ENCODE measurements at regions not wholly inside any gene's neighbourhood (a gene's known extent, or its start where the extent isn't known, plus 50 kb on each side); places are given as distances from the start of the nearest gene placed in this dataset.

DNA sequence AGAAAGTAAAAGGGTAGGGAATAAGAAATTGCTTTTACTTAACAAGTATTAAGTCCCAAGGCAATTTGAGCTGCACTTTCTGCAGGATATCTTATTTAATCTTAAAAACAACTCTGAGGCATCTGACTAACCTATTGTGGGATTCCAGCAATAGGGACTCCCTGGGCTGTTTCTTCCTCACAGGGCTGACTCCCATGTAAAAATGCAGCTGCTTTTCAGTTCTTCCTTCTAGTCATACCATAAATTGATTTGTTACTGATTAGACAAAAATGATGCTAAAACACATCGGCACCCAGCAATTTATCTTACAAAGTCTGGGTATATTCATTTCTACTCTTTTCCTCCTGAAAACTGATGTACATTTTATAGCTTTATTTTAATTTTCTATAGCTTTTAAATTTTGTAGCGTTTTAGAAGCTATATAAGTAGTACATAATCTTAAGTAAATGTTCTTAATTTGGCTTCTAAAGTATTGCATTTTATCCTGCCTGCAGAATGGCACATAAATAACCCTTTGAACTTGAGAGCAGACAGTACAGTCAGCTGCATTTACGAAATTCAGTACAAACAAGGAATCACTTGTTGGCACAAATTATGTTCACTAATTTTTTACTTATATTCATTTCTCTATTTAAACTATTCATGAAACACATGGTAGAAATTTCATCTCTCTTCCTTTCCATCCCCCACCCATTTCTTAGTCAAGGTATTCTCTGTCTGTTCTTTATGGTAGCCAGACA, 102.4 kb upstream of the FRY start:
- no peak for DNase-seq

DNA sequence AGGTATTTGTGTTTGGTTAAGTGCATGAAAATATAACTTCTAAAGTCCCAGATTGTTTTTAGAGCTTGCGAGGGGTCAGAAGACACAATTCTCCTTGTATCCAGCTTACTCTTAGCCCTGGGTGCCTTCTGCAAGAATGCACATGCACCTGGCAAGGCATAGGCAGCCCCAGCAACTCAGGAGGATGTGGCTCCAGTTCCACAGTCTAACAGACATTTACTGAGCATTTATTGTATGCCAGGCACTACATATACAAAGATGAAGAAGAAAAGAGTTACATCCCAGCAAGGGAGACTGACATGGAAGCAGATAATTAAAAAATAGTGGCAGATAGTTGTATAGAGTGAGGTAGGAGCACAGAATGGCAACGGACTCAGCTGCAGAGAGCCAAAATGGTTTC, 101.1 kb upstream of the FRY start:
- DNase-seq = no peak

DNA sequence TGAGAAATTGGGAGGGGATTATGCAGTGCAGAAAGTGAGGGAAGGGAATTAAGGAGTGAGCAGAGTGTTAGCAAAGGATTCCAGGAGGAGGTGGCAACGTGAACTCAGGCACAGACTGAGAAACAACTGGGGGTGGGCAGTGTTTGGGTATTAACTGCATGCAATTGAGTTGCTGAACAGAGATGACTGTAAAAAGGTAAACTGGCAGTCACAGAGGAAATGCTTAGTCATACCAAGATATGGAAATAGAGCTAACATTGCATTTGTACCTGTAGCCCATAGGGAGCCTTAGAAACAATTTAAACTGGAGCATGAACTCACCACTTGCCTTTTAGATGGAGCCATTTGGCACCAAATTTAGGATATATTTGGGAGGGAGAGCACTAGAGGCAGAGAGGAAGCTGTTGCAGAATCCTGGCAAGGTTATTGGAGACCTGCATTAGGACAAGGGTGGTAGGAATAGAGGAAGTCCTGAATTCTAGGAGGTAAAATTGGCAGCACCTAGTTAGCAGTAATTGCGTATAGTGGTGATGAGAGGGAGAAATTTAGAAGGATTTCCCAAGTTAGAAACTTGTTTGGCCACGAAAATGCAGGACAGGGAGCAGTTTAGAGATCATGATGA, 100.6 kb upstream of the FRY start:
- DNase-seq = no peak

DNA sequence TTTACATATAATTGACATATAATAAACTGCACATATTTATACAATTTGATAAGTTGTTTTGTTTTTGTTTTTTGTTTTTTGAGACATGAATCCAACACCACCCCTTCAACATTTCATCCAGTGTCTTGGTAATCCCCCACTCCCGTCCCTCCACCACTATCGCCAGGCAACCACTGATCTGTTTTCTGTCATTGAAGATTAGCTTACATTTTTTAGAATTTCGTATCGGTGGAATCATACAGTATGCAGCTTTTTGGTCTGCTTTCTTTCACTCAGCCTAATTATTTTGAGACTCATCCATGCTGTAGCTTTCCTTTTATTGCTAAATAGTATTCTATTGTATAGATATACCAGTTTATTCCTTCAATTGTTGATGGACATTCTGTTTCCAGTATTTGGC, 94.1 kb upstream of the FRY start:
- DNase-seq = no peak

DNA sequence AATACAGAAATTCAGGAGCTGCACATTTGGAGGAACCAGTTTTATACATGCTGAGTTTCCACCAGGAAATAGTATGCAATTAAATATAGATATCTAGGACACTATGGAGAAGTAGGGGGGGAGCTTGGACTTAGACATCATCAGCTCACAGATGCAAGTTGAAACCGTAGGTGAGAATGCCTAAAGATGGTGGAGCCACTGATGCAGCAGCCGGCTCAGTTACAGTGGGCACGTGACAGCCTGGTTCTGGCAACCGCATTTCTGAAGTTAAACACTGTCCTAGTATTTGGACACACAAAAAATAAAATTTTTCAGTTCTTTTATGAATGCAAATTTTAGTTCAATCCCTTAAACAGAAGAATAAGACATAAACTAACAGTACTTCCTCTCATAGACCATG, 91.5 kb upstream of the FRY start:
- no peak for DNase-seq

DNA sequence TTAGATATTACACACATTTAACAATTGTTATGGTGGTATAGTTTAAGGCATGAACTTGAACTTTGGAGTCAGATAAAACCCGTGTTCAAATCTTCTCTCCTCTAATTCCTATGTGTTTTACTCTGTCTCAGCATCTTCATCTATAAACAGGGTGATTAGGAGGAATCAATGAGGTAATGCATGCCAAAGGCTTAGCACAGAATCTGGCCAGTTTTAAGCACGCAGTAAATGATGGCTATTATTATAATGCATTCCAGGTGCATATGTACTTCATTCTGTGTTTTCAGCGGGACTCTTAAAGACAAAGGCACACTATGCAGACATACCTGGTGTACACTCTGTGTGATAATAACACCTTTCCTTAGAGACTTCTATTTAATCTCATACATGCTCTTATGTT, 88.0 kb upstream of the FRY start:
- no peak for DNase-seq

DNA sequence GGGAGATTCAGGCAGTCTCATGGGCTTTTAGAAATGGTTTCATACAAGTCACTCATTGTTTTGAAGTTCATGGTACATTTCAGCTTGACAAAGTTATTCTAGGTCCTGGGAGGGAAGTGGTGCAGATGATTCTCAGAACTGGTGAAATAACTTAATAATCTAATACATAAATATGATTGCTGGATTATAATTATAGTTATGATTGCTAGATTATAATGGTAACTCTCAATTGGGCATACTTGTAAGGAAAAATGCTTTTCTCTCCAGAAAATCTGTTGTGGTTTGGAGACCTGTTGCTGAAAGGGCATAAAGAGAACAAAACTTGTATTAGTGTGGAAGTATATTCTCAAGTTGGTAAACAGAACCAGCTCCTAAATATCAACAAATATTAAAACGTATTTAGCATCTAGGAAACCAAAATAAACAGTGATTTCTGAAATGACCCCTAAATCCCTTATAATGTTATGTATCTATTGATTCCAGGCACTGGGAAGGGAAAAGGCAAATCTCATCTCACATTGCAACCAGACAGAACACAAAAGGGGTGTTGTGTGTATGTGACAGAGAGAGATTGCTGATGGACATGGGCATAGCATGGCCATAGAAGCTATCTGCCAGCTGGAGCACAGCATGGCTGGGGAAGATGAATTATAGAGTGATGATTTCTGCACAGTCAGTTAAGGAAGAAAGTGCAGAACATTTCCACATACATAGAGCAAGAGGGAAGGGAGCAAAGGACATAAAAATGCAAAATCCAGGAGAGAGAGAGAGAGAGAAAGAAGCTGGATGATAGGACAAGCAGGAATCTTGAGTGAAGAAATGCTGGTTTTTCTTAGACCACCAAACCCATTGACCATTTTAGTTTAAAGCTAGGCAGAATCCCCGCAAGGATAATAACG, 87.1 kb upstream of the FRY start:
- DNase-seq = no peak

DNA sequence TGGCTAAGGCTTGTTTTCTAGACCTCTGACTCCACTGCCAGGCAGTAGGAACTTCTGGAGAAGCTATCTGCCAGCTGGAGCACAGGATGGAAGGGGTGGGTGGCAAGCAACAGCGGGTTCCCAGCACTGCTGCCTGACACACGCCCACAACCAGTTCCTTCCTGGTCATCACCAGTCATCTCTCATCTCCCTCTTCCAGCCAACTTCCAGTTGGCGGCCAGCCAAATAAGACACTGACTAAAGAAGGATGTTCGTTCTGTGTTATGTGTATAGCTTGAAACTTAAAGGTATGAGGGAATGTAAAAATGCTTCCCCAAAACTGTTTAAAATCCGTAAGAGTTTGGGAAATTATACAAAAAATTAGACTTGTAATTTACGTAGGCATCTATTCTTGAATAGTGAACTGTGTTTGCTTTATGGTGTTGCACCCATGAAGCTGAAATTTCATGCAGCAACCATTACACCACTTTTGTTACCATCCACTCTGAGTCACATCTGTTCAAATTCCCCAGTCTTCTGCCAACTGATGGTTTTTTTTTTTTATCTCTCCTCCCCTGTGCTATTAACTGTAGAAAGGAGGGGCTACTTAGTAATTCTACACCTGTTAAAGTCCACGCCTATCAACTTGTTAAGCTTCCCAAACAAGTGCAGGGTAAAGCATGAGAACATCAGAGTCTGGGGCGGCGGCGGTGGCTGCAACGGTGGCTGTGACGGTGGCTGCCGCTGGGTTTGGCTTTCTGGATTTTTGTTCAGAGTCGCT, 86.2 kb upstream of the FRY start:
- peak; percentile 52 for DNase-seq

DNA sequence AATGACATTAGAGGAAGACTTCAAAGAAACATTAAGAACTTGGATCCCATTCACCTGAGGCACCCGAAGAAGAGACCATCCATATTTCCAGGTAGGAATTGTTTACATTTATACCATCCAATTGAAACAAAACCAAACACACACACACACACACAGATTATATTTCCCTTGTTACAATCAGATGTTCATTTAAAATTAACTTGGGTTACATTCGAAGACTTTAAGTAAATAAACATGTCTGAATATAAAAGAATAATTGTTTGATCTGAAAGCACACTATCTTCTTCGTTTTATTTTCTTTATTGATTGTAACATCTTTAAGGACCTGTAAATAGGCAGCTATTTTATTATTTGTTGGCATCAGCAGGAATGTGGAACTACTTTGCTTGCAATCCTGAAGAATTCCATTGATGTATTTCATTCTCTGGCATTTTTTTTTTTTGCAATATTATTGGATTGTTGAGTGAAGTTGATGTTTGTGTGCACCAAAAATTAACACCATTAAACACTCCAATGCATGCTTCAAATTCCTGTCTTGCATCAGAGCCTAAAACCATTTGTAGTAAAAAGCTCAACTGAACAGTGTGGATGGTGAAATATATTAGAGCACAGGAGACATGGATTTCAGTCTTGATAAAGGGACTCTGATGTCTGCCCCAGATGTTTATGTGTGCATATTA, 85.3 kb upstream of the FRY start:
- no peak for DNase-seq

DNA sequence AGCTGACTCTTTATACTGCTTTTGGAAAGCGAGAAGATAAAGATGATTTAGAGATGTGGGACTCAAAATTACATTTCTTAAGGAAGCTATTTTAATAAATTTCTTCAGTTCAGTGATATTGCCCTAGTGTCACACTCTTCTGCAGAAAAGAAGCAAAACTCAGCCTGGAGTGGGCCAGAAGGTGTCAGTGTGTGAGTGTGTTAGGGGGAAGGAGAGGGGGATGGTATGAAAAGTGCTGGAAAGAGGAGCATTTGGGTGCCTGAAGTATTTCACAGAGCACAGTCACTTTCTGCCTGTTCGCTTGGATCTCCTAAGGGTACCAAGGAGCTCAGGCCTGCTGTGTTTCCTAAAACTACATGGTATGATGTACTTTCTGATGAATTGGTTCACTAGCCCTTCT, 84.5 kb upstream of the FRY start:
- DNase-seq = no peak

DNA sequence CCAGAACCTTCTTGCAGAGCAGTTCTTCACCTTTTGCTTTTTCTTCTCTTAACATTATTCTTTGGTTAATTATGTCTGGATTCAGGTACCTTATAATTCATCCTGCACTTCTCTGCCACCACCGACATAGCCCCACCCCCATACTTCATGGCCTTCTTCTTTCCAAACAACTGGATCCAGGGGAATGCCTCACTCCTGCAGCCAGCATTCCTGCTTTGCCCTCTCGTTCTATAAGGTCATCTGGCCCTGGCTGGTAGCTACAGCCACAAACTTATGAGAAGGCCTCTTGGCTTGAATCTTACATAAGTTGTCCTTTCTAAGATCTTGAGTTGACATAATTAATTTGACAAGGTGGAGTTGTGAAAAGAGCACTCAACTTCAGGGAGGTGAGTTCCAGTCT, 84.1 kb upstream of the FRY start:
- DNase-seq = no peak

DNA sequence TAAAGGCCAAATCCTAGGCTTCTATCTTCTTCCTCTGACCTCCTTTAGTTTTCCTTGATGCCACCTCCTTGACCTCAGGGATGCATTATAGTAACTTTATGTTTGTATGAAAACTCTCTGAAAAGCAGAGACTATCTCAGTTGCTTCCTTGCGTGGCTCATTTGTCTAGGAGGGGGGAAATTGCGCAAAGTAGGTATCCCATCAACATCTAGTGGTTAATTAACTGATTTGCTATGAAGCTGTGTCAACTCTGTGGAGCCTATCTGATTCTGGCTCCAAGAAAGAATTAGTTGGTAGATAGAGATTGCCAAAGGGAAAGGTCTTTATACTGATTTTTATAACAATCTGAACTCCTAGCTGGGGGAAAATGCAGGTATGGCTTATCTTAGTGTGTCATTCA, 82.1 kb upstream of the FRY start:
- no peak for DNase-seq

DNA sequence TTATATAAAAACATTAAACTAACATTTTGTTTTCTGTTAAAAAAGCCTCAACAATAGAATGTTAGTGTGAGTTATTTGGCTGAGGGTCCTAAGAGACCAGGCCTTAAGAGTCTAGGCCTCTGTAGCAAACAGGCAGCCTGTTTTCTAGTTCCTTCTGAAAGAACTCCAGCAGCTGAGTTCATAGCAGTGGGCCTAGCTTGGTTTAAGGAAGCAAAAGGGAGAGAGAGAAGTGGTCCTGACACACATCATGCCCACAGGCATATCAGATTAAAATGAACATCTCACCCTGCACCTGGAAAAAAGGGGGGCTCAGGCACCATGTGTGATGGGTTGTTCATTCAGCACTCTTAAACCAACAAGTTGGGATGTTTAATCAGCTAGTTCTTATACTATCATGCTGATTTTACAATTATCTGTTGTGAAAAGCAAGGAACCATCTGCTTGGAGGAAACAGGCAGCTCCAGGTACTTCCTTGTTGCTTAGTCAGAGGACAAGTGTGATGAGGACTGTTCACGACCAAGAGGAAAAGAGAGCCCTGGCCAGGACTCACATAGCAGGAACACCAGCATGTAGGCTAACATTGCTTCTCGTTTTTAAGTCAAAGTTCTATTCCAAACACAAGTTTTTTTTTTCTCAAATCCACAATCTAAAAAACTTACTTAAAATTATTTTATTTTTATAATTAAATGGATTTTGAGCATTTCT, 81.3 kb upstream of the FRY start:
- no peak for DNase-seq

DNA sequence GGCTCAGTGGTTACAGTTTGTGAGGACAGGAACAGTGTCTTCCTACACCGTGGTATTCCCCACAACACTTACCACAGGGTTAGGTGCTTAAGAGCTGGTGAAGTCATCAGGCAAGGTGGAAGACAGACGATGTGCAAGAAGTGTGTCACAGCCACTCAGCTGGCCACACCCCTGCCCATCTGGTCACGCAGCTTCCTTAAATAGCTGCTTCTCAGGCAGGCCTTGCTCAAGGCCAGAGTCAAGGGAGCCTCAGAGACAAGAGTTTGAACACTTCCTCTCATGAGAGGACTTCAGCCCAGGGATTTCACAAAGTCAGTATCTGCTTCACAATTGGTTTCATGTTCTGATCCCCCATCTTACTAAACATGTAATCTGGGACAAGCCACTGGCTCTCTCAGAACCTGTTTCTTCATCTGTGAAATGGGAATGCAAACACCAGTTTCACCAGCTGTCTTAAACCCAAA, 80.3 kb upstream of the FRY start:
- DNase-seq = no peak

DNA sequence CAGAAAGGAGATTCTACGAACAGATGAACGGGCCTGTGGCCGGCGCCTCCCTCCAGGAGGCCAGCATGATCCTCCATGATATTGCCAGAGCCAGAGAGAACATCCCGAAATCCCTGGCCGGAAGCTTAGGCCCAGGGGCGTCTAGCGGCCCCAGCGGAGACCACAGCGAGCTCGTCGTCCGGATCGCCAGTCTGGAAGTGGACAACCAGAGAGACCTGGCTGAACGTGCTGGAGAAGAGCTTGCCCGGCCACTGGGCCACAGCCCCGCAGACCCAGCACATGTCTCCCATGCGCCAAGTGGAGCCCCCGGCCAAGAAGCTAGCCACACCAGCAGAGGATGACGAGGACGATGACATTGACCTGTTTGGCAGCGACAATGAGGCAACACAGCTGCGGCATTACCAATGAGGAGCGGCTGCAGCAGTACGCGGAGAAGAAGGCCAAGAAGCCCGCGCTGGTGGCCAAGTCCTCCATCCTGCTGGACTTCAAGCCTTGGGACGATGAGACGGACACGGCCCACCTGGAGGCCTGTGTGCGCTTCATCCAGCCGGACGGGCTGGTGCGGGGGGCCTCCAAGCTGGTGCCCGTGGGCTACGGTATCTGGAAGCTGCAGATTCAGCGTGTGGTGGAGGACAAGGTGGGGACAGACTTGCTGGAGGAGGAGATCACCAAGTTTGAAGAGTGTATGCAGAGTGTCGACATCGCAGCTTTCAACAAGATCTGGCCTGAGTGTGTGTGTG, 78.8 kb upstream of the FRY start:
- DNase-seq = no peak

DNA sequence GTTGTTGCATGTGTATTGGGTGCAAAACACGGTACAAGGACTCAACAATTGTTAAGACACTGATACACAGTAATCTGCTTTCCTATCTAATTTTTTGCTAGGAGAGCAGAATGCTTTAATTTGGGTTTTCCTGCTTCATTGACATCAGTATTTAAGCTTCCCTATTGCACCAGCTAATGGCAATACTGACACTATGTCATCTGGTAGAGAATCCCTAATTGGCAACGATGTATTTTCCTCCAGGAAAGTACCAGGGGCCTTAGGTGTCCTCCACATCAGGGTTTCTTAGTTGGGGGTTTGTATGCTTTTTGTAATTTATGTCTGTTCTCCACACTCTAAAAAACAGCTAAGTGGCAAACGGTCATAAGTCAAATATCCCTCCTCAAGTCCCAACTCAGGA, 76.5 kb upstream of the FRY start:
- no peak for DNase-seq

DNA sequence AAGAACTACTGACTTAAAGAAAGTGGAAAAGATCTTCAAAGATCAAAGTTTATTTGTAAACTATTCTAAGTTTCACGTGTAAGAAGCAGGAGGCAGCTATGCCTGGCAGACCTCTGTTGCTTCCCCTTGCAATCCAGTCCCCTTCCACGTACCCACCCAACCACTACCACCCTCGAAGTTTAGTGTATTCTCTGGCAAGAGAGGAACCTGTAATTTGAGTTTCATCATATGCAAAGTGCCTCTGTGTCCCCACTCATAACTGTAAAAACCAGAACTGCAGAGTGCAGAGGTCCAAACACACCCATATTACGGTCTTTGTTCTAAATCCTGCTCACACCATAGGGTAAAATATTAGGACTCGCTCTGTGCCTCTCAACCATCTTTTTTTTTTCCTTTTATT, 75.8 kb upstream of the FRY start:
- no peak for DNase-seq

DNA sequence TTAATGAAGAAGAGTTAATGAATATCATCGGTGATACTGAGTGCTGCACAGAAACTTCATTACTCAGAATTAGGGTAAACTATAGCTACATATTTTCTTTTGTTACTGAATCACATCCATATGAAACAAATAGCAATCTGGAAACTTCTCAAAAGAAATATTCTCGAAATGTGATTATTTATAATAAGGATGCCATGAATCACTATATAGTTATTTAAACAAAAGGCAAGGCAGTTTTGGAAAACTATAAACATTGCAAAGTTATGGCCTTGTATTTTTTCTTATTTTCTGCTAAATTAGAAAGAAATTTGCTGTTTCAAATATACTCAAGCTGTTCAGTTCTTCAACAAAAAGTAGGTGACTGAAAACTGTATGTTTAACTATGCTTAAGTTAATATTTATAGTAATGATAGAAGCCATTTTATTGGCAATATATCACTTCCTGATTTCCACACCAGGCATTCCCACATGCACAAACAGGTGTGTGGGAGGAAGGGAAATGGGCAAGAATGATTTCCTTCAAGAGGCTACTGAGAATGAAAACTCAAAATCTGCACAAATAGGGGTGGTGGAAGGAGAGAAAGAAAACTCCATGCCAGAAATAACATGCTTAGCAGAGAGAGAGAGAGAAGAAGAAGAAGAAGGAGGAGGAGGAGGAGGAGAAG, 74.5 kb upstream of the FRY start:
- DNase-seq = no peak

DNA sequence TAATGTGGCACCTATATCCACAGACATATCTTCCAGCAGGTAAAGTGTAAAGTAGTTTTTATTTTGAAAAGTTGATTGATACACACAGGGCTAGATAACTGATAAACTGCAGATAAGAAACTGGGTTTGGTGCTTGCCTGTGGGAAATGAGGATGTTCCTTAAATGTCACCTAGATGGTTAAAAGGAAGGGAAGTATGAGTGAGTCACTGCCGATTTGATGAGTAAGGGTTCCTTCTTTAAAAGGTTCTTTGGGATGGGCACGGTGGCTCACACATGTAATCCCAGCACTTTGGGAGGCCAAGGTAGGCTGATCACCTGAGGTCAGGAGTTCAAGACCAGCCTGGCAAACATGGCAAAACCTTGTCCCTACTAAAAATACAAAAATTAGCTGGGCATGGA, 73.8 kb upstream of the FRY start:
- DNase-seq = no peak

Measured in renal pelvis (tissue), 1 donor.